HFF-Myc (cell line): ENCODE measurements at regions not wholly inside any gene's neighbourhood (a gene's known extent, or its start where the extent isn't known, plus 50 kb on each side); places are given as distances from the start of the nearest gene placed in this dataset.

ENCODE experiments used
- DNase-seq: peaks from one replicate; pipeline ENCODE4 v3.0.0-alpha.2; 2011; ENCODE audit warnings: low read depth; ENCODE audit errors: extremely low read depth
- H3K4me3 ChIP-seq: replicated peaks from 2 replicates; pipeline ENCODE4 v1.5.1; 2011; ENCODE audit warnings: low read depth, mild to moderate bottlenecking, control low read depth, low read length
- TF ChIP-seq, protein P1 (sequence below): IDR thresholded peaks from 2 replicates; pipeline ENCODE4 v1.5.1; 2012; ENCODE audit warnings: mild to moderate bottlenecking, low read depth, low read length, control low read depth; ENCODE audit errors: missing control alignments

DNA sequence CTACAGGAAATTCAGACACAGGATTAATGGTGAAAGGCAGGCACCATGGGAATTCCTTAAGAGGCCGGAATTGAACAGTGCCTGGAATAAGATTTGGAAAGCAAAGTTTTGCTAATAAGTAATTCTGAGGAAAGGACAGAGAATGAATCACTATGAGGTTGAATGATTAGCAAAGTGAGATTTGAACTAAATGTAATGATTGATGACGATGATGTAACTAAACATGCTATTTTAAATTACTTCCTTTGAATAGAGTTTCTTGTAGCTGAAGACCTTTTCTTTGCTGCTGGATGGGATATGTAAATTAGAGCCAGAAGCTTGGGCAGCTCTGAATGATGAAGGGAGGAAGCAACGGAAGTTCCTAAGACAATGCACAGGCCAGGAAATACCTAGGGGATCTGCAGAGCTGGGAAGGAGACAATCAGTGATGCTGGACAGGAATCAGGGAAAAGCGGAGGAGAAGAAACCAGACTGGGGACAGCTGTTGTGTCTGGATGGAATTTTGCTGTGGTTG is 482.0 kb downstream of the PSAT1 start:
- DNase-seq: no peak
- no peak overlapping the region for H3K4me3 ChIP-seq
- TF ChIP-seq, protein P1, sequence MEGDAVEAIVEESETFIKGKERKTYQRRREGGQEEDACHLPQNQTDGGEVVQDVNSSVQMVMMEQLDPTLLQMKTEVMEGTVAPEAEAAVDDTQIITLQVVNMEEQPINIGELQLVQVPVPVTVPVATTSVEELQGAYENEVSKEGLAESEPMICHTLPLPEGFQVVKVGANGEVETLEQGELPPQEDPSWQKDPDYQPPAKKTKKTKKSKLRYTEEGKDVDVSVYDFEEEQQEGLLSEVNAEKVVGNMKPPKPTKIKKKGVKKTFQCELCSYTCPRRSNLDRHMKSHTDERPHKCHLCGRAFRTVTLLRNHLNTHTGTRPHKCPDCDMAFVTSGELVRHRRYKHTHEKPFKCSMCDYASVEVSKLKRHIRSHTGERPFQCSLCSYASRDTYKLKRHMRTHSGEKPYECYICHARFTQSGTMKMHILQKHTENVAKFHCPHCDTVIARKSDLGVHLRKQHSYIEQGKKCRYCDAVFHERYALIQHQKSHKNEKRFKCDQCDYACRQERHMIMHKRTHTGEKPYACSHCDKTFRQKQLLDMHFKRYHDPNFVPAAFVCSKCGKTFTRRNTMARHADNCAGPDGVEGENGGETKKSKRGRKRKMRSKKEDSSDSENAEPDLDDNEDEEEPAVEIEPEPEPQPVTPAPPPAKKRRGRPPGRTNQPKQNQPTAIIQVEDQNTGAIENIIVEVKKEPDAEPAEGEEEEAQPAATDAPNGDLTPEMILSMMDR: no peak

- TF ChIP-seq, protein P1: no peak
- DNase-seq: no peak
These were observed 484.8 kb downstream of the PSAT1 start for GRCh38 chr9:78781681-78782080.

GRCh38 chr9:78782234-78782633 is 485.3 kb downstream of the PSAT1 start:
- DNase-seq: no peak
- no peak overlapping the region for H3K4me3 ChIP-seq
- TF ChIP-seq, protein P1: no peak

More at GRCh38 chr9:78781681-78782080, 484.8 kb downstream of the PSAT1 start:
- no peak overlapping the region for H3K4me3 ChIP-seq

DNA sequence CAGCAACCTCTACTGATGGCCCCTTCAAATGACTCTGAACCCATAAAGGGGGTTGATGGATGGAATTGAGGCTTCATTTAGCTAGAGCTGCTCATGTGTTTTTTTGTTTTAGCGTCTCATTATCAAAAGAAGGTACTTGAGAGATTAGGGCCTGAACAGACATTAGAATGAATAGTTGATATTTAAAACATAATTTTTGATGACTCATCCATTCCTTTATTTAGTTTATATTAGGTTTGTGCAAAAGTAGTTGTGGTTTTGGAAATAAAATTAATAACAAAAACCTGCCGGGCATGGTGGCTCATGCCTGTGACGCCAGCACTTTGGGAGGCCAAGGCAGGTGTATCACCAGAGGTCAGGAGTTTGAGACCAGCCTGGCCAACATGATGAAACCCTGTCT is 485.9 kb downstream of the PSAT1 start:
- TF ChIP-seq, protein P1: no peak
- no peak for DNase-seq
- H3K4me3 ChIP-seq: no peak overlapping the region

DNA sequence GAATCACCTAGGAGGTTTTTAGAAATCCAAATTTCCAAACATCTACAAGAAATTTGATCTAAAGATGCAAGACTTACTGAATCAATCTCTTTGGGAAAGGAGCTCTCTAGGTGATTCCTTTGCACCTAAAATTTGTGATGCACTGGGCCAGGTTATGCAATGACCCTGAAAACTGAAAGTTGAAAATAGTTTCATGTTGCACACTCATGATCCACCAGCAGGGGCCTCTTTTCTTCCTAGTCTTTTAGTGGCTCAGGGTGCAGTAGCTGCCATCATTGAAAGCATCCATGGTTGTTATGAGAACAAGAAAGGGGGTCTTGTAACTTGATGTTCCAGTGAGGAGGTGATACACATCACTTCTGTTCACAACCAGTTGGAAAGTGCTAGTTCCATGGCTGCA is 486.8 kb downstream of the PSAT1 start:
- H3K4me3 ChIP-seq: no peak overlapping the region
- DNase-seq: no peak
- TF ChIP-seq, protein P1: peak; percentile 29

- H3K4me3 ChIP-seq: no peak overlapping the region
- no peak for DNase-seq
- TF ChIP-seq, protein P1: no peak
These were observed 489.9 kb downstream of the PSAT1 start for GRCh38 chr9:78786794-78787193.

DNA sequence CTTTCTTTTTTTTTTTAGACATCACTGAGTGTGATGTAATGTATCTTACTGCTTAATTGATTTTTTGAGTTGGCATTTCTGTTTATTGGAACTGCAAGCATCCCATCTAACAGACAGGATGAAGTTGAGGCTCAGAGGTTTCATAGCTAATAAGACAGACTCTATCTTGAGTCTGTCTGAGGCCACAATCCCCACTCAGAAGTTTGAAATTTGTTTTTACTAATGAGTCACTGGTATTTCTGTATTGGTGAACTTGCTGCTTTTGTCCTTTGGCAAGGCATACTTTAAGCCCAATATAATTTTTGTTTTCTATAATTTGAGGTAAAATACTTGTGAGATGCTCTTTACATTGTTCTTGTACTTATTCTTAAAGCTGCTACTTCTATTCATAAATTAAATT is 491.2 kb downstream of the PSAT1 start:
- DNase-seq: no peak
- TF ChIP-seq, protein P1: no peak
- no peak overlapping the region for H3K4me3 ChIP-seq
